Prostate gland (tissue), 2 donors: ENCODE measurements at regions not wholly inside any gene's neighbourhood (a gene's known extent, or its start where the extent isn't known, plus 50 kb on each side); places are given as distances from the start of the nearest gene placed in this dataset.

Source experiments
- CTCF ChIP-seq, 4 experiments: fragments of 200-600 bp in 2 of 4; fragments of 450-650 bp in 2 of 4; sonication (generic) in 2 of 4; IDR thresholded peaks; 1 replicate in 3 of 4; 2 replicates in 1 of 4; pipeline ENCODE4 v1.5.1; 2016 to 2019; ENCODE audit warnings: antibody characterized with exemption in 4 of 4, mild to moderate bottlenecking in 2 of 4, moderate library complexity in 2 of 4
- POLR2A ChIP-seq: fragments of 450-650 bp; IDR thresholded peaks from one replicate; pipeline ENCODE4 v1.6.1; 2016; ENCODE audit warnings: antibody characterized with exemption, mild to moderate bottlenecking

- TF ChIP-seq CTCF (IDR thresholded peaks at IDR 0.05) (no peak), POLR2A (no peak)
These were observed 478.9 kb downstream of the SPATA31D1 start for GRCh38 chr9:82467436-82467835.
